Stimulated activated effector memory CD8-positive, alpha-beta T cell treated with anti-CD3 and anti-CD28 coated beads, Interleukin-12 subunit alpha, Interleukin-12 subunit beta, amount 100 ng/mL, for 72 hours (primary cell): ENCODE measurements at regions not wholly inside any gene's neighbourhood (a gene's known extent, or its start where the extent isn't known, plus 50 kb on each side); places are given as distances from the start of the nearest gene placed in this dataset.

ENCODE experiments used
- ATAC-seq: fragments of 150-1000 bp; cut with Tn5 transposase; 2 replicates; pipeline ENCODE4 v1.10.0; 2021
- DNase-seq, 2 donors: peaks; one replicate each; pipeline ENCODE4 v3.0.0; 2021 to 2022; ENCODE audit warnings: low spot score in 2 of 2
- H3K27ac Mint-ChIP-seq: one replicate; pipeline ENCODE4 v1.8.0; 2022; ENCODE audit warnings: mild to moderate bottlenecking, mixed read lengths
- H3K36me3 Mint-ChIP-seq: one replicate; pipeline ENCODE4 v1.8.0; 2022; ENCODE audit warnings: mild to moderate bottlenecking, mixed read lengths
- H3K4me1 Mint-ChIP-seq: one replicate; pipeline ENCODE4 v1.8.0; 2022; ENCODE audit warnings: mixed read lengths
- H3K4me3 Mint-ChIP-seq: one replicate; pipeline ENCODE4 v1.8.0; 2022; ENCODE audit warnings: mild to moderate bottlenecking, mixed read lengths
- H3K9me3 Mint-ChIP-seq: one replicate; pipeline ENCODE4 v1.8.0; 2022; ENCODE audit warnings: mixed read lengths

DNA sequence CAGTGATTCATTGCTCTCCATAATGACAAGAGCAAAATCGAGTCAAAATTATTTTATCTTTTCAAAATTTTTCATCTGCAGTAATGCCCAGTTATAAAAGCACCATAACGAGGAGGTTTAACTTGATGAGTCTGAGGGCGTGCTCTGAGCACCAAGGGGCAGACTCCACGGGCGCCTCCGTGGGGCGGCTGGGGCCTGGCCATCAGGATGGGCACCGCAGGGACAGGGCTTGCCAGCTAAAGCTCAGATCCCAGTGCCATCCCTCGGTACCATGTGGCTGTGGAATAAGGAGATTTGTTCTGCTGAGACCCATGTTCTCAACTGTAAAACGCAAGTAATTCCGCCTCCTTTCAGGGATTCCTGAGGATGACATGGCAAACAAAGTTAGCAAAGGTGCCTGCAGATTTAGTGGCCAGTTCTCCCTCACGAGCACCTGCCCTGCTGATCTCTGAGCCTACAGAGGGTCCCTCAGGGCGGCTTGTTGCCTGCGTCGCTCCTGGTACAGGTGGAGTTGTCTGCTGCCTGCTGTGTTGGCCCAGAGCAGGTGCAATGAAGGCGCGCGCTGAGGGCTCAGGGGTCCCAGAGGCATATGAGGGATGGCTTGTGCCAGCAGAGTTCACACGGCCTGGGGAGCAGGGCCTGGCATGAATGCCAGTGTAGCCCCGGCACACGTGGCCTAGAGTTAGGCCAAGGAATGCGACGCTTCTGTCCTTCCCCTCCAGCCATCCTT lies 584.4 kb downstream of the TCERG1L start:
- DNase-seq (no peak), ATAC-seq (no peak)
- Mint-ChIP-seq H3K4me1 (no peaks in the 10 kb centered on the region), H3K27ac (no peak overlapping the region), H3K4me3 (no peak overlapping the region), H3K36me3 (no peaks in the 10 kb centered on the region), H3K9me3 (peaks cover 4% of the 10 kb centered on the region)

DNA sequence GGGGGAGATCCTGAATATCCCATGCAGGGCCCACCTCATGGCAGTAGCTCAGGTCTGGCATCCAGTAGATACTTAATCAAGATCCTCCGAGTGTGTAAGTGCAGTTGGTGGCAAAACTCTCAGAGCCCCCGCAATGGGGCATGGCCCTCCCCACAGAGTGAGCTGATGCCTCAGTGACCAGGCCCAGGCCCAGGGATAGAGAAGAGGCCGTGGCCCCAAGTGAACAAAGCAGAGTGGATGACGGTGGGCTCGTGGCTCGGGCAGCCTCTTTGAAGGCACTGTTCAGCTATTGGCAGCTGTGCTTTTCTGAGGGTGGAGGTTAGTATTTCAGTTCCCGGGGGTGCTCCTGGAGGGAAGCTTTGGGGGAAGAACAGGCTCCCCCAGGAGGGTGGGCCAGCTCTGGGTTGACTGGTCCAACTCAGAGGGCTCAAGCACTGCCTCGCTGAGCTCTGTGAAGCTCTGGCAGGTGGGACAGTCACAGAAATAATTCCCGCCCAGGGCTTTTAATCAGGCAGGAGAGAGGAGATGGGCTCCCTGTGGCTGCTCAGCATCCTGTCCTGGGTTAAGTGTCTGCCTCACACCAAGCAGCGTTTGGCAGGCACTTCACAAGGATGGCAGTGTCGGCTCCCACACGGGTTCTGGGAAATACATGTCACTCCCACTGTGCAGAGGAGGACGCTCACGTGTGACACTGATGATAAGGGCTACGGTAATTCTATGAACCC lies 583.6 kb downstream of the TCERG1L start:
- Mint-ChIP-seq H3K9me3 (peaks cover 4% of the 10 kb centered on the region), H3K36me3 (no peaks in the 10 kb centered on the region), H3K27ac (no peak overlapping the region), H3K4me1 (no peaks in the 10 kb centered on the region), H3K4me3 (no peak overlapping the region)
- ATAC-seq (no peak), DNase-seq (no peak)

DNA sequence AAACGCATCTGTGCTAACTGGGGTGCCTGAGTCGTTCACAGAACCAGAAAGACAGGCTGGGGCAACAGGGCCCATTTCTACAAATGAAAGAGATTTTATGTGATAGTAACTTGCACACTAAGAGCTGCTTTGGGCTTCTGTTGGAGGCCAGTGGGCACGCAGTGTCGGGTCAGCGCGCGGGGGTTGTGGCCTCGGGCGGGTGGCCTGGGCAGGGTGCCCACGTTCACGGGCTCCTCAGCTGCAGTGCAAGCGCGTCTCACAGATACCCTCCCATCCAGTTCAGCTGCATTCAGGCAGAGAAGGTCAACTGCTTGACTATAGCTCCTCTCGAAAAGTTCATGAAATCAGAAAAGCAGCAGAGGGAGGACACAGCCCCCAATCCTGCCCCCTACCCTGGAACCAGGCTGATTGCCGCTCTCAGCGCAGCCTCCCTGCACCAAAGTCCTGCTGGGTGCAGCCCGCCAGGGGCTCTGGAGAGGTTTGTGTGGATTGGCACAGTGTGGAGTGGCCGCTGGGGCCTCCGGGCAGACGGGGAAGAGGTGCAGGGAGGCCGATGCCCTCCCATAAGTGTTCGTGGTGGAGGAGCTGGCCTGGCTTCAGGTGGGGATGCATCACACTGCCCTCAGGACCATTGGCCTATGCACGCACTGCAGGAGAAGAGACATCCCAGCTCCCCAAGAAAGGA lies 582.8 kb downstream of the TCERG1L start:
- no peak overlapping the region for H3K27ac Mint-ChIP-seq
- ATAC-seq, result no peak
- no peaks in the 10 kb centered on the region for H3K36me3 Mint-ChIP-seq
- no peaks in the 10 kb centered on the region for H3K4me1 Mint-ChIP-seq
- DNase-seq, result no peak
- peaks cover 4% of the 10 kb centered on the region for H3K9me3 Mint-ChIP-seq
- H3K4me3 Mint-ChIP-seq, result no peak overlapping the region

DNA sequence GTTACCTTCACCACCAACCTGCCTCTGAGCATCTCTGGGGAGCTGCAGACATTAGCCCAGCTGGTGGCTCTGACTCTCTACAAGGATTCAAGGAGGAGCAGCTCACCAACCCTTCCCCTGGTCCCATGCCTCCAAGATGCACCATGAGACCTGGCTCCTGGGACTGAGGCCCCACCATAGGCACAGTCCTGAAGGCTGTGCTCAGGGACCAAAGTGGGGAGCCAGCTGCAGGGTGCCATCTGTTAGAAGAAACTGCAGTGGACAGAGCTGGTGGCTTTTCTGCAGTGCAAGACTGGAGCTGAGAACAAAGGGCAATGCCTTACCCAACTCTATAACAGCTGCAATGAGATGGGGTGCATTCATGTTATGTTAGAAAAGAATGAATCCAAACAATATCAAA lies 581.6 kb downstream of the TCERG1L start:
- DNase-seq (no peak), ATAC-seq (no peak)
- Mint-ChIP-seq H3K4me1 (no peaks in the 10 kb centered on the region), H3K9me3 (peaks cover 11% of the 10 kb centered on the region), H3K27ac (no peak overlapping the region), H3K36me3 (no peaks in the 10 kb centered on the region), H3K4me3 (no peak overlapping the region)

DNA sequence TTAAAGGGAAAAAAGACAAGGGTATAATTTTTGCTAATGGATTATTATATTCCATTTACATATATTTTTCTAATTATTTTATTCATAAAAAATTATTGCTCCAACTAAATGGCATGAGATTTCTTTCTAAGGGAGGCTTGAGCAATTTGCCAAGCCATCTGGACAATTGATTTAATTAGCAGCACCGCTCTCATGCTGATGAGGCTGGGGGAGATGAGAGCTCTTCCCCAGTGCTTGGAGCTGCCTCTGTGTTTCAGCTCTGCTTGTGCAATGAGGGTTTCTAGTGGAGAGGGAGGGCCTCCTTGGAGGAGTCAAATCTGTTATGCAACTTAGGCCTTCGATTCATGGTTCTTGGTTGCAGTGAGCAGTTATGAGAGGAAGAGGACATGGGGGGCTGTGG lies 574.3 kb downstream of the TCERG1L start:
- H3K4me3 Mint-ChIP-seq, result no peak overlapping the region
- H3K9me3 Mint-ChIP-seq, result peaks cover 24% of the 10 kb centered on the region
- no peak overlapping the region for H3K27ac Mint-ChIP-seq
- no peaks in the 10 kb centered on the region for H3K4me1 Mint-ChIP-seq
- H3K36me3 Mint-ChIP-seq, result no peaks in the 10 kb centered on the region
- ATAC-seq, result no peak
- DNase-seq, result no peak

DNA sequence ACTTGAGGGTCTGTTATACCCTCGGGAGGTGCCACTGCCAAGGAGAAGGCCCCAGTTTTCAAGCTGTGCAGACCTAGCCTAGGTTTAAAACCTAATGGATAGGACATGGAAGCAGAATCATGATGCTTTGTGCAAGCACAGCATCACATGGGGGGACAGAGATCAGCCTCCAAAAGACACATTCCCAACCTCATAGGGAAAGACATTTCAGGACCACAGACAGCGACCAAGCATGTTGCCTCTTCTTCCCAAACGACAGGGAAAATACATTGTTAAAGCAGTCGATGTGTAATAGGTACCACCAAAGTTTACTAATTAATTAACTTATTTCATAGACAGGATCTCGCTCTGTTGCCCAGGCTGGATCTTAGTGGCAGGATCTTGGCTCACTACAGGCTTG lies 573.9 kb downstream of the TCERG1L start:
- Mint-ChIP-seq H3K4me1 (no peaks in the 10 kb centered on the region), H3K4me3 (no peak overlapping the region), H3K36me3 (no peaks in the 10 kb centered on the region), H3K9me3 (peaks cover 24% of the 10 kb centered on the region), H3K27ac (no peak overlapping the region)
- ATAC-seq (no peak), DNase-seq (no peak)

DNA sequence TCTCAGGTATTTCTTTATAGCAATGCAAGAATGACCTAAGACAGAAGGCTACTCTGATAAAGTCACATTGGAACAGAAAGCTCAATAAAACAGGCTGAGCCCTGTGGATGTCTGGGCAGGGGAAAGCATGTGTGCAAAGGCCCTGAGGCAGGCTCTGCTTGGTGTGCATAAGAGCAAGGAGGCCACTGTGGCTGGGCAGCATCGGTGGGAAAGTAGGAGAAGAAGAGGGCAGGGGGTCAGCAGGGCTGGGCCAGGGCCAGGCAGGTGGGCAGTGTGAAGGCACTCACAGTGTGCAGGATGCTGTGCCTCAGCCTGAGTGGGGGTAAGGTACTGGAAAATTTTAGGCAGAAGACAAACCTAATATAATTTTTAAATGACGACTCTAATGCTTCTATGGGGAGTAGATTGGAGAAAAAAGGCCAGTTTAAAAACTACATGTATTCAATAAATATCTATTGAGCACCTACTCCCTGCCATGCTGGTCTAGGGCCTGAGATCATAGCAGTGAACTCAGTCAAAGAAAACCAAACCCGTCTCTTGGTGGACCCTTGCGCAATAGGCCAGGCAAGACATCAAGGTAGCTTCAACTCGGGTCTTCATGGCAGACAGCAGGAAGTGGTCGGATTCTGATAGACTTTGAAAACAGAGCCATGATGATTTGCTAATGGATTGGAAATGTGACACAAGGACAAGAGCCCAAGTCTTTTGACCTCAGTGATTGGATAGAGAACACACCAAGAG lies 572.3 kb downstream of the TCERG1L start:
- Mint-ChIP-seq H3K4me1 (no peaks in the 10 kb centered on the region), H3K4me3 (no peak overlapping the region), H3K27ac (no peak overlapping the region), H3K36me3 (no peaks in the 10 kb centered on the region), H3K9me3 (peaks cover 22% of the 10 kb centered on the region)
- DNase-seq (no peak), ATAC-seq (no peak)

DNA sequence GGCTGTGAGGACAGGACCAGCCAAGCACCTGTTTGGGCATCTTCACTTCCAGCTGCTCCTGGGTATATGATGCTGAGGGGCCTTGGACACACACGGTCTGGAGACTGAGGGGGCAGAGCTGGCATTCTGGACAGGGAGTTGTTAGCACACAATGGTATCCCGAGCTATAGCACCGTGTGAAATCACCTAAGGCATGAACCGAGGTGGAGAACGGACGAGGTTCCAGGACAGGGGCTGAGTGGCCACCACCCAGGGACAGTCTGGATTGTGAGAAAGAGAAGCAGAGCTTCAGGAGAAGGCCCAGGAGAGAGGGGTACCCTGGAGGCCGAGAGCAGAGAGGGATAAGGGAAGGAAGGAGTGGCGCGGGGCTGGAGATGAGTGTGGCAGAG lies 571.8 kb downstream of the TCERG1L start:
- Mint-ChIP-seq H3K9me3 (peaks cover 17% of the 10 kb centered on the region), H3K27ac (no peak overlapping the region), H3K4me3 (no peak overlapping the region), H3K4me1 (no peaks in the 10 kb centered on the region), H3K36me3 (no peaks in the 10 kb centered on the region)
- DNase-seq (no peak), ATAC-seq (no peak)

DNA sequence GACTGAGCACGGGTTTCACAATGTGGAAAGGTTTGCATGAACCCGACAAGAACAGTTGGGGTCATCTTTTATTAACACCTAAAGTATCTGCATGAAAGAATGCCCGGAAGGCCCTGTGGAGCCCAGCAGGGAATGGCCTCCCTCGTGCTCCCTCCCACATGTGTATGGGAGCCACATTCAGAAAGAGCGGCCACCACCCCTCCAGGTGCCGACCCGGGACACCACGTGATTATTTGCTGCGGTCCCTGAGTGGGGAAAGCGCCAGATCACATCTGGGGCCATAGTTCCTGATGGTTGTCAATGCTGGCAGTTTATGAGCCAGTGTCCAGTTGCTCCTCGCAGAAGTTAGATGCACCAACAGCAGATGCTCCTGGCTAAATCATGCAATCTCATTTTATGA lies 571.4 kb downstream of the TCERG1L start:
- no peak overlapping the region for H3K27ac Mint-ChIP-seq

DNA sequence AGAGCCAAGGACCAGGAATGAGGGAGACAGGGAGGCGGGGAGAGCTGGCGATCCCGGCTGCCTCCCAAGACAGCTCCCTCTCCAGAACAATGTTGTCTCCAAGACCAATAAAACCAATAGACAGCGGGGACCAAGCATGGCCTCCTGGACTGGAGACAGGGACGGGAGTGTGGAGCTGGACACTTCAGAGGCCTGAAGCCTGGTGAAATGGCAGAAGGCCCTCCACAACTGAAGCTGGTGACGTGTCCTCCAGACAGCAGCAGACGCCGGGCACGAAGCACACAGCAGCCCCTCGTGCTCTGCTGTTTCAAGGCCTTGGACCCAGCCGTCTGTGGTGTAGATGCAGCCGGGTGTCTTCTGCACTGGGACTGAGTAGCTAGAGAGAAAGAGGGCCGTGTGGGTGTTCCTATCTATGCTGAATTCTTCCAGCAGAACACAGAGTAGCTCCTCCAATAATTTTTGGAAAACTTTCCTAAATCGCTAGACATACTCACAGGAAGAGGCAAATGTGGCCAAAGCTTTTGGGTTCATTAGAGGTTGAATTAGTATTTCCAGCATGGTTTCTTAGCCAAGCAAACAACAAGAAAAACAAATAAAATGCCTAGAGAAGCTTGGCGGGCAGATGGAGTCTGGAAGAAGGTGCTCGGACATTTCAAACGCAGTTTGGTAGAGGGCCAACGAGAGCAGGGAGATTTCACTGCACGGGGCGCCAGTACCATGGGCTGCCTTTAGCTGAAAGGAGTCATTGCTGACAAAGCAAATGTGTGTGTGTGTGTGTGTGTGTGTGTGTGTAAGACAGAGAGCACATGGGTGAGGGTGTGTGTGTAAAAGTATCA lies 570.4 kb downstream of the TCERG1L start:
- peaks cover 8% of the 10 kb centered on the region for H3K9me3 Mint-ChIP-seq
- no peak overlapping the region for H3K4me3 Mint-ChIP-seq
- ATAC-seq, result no peak
- H3K4me1 Mint-ChIP-seq, result no peaks in the 10 kb centered on the region
- no peak overlapping the region for H3K27ac Mint-ChIP-seq
- DNase-seq, result no peak
- no peaks in the 10 kb centered on the region for H3K36me3 Mint-ChIP-seq

More for the DNA sequence above, 571.4 kb downstream of the TCERG1L start:
- DNase-seq (no peak), ATAC-seq (no peak)
- Mint-ChIP-seq H3K9me3 (peaks cover 15% of the 10 kb centered on the region), H3K36me3 (no peaks in the 10 kb centered on the region), H3K4me1 (no peaks in the 10 kb centered on the region), H3K4me3 (no peak overlapping the region)

DNA sequence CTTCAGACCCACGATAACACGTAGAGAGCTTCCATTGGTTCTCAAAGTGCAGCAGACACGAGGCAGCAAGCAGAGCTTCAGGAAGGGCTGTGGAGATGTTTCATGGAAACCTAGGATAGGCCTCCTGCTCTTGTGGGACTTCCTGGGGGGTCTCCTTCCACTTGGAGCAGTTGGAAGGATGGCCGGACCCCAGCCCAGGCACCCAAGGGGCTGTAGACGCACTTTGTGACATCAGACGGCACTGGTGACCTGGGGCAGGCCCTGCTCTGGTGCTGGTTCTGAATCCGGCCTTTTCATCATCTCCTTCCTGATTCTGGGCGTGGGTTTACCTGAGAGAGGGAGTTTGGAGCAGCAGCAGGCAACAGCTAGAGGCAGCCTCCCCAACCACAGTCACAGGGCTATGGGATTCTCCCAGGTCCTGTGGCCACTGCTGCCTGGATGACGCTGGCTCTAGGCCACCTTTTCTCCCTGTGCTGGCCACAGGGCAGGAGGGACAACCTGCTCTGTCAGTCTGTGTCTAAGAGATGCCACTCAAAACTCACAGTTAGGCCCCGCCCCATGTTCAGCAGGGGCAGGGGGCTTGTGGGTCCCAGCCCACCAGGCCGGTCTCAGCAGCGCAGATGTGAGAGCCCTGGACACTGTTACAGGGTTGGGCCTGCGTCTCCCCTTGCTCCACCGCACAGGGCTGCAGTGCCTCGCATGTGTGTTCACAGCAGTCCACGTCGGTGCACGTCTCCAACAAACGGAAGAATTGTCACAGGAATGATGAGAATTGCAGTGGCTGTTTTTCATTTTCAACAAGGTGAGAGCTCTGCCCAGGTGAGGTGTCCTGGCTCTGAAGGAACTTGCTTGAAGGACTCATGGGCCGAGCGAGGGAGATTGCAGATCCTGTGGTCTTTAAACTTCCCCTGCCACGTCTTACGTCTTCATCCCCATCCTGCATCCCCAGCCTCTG lies 569.3 kb downstream of the TCERG1L start:
- H3K27ac Mint-ChIP-seq, result no peak overlapping the region
- H3K4me1 Mint-ChIP-seq, result no peaks in the 10 kb centered on the region
- H3K36me3 Mint-ChIP-seq, result no peaks in the 10 kb centered on the region
- DNase-seq, result no peak
- no peak for ATAC-seq
- no peak overlapping the region for H3K4me3 Mint-ChIP-seq
- peaks cover 8% of the 10 kb centered on the region for H3K9me3 Mint-ChIP-seq

DNA sequence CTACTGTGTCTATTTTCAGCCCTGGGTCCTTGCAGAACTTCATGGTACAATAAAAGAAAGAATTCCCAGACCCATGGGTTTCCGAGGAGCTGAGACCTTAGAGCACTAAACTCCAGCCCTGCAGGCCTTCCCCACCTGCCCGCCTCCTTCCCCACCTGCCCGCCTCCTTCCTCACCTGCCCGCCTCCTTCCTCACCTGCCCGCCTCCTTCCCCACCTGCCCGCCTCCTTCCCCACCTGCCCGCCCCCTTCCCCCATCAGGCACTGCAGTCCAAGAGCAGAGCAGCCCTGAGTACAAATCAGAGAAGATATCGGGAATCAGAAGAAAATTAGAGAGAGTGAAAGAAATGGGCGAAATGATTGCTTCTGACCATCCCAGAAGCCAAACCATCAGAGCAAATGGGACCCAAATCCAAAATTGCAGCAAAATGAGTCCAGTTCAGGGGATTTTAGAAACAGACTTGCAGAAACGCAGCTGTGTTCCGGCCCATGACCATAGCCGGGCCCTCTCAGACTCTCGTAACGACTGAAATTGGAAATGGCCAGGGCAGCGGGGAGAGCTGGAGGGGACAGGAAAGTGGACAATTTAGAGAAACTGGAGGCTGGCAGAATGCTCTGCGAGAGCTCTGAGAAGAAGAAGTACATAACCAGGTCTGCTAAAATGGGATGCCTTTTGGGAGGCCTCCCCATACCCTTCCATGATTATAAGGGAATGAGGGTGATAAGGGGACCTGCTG lies 568.4 kb downstream of the TCERG1L start:
- Mint-ChIP-seq H3K4me3 (no peak overlapping the region), H3K9me3 (peaks cover 4% of the 10 kb centered on the region), H3K27ac (no peak overlapping the region), H3K4me1 (no peaks in the 10 kb centered on the region), H3K36me3 (no peaks in the 10 kb centered on the region)
- no peak for ATAC-seq
- no peak for DNase-seq

DNA sequence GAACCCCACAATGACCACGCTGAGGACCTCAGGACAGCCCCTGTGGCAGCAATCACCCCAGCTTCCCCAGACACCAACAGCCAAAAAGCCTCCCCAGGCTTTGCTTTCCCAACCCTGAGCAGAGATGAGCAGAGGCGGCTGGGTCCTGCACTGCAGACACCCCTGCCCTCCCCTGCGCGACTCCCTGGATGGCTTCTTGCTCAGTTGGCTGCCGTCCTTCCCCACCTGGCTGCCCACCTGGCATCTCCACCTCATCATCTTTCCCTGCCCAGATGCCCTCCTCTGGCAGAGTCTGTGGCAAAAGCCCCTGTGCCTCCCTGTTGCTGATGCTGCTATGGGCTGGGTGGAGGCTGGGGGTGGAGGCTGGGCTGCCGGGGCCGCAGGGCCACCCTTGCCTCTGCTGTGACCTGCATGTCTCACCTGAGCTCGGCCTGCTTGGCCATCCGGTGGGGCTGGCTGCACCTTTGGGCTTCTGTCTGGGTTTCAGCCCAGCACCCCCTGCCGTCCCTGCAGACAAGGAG lies 567.7 kb downstream of the TCERG1L start:
- DNase-seq (no peak), ATAC-seq (no peak)
- Mint-ChIP-seq H3K27ac (no peak overlapping the region), H3K4me3 (no peak overlapping the region), H3K36me3 (no peaks in the 10 kb centered on the region), H3K9me3 (peaks cover 3% of the 10 kb centered on the region), H3K4me1 (no peaks in the 10 kb centered on the region)
